Right lobe of liver (tissue), 4 donors: ENCODE measurements at regions not wholly inside any gene's neighbourhood (a gene's known extent, or its start where the extent isn't known, plus 50 kb on each side); places are given as distances from the start of the nearest gene placed in this dataset.

Experiments
- CTCF ChIP-seq, 4 donors: fragments of 200-600 bp in 3 of 4; fragments of 450-650 bp in 1 of 4; IDR thresholded peaks; one replicate each; pipeline versions ENCODE4 v1.5.1 to v1.8.0; 2016 to 2022; ENCODE audit warnings: antibody characterized with exemption in 4 of 4, mild to moderate bottlenecking in 2 of 4
- POLR2A ChIP-seq: fragments of 450-650 bp; IDR thresholded peaks from one replicate; pipeline ENCODE4 v1.6.1; 2017; ENCODE audit warnings: antibody characterized with exemption, mild to moderate bottlenecking
- donor health status: DM: no; HTN: no; CAD: no.
- donor health status: DM: no; HTN: no; CAD: no.
- donor health status: DM: no; HTN: yes; CAD: no.

DNA sequence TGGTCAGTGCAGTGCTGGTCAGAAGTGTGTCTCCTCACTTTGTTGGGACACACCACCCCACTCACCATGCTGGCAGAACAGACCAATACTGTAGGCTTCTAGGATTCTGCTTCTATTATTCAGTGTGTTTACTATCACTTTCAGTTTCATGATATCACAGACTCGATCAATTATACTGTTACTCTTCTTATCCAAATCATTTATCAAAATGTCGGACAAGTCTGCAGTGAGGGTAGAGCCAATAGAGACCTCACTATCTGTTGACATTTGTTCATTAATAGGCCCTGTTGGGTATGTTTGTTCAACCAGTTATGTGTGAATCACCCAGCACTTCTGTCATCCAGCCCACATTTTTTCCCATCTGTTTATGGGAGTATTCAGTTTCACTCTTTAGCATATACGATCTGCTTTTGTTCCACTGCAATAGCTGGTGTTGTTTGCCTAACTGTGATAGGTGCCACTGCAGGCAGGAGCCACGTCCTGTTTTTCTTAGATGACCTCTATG is 140.1 kb downstream of the NRN1 start:
- no peak for TF ChIP-seq CTCF (IDR thresholded peaks at IDR 0.05)
- no peak for TF ChIP-seq POLR2A
